IPS-15b (cell line): ENCODE measurements at regions not wholly inside any gene's neighbourhood (a gene's known extent, or its start where the extent isn't known, plus 50 kb on each side); places are given as distances from the start of the nearest gene placed in this dataset.
"Not testable (repeated sequence)": the region's sequence is repeated elsewhere in the genome, so short reads cannot be mapped to it uniquely, and the experiment has no call there.

Experiments used
- H3K27me3 ChIP-seq: one replicate; pipeline ENCODE4 v1.6.1; 2013; ENCODE audit warnings: low read length; ENCODE audit not compliant: control insufficient read depth, insufficient read depth
- H3K36me3 ChIP-seq: one replicate; pipeline ENCODE4 v1.6.1; 2013; ENCODE audit warnings: low read length; ENCODE audit not compliant: control insufficient read depth, insufficient read depth
- H3K4me1 ChIP-seq: one replicate; pipeline ENCODE4 v1.6.1; 2013; ENCODE audit warnings: mild to moderate bottlenecking, low read length; ENCODE audit not compliant: control insufficient read depth, insufficient read depth
- H3K4me3 ChIP-seq: one replicate; pipeline ENCODE4 v1.5.1; 2013; ENCODE audit warnings: low read depth, low read length
- H3K9ac ChIP-seq: one replicate; pipeline ENCODE4 v1.6.1; 2013; ENCODE audit warnings: low read depth, mild to moderate bottlenecking, low read length
- H3K9me3 ChIP-seq: one replicate; pipeline ENCODE4 v1.6.1; 2013; ENCODE audit warnings: mild to moderate bottlenecking, low read length; ENCODE audit not compliant: control insufficient read depth, insufficient read depth

- H3K36me3 ChIP-seq, H3K27me3 ChIP-seq, H3K9ac ChIP-seq, H3K4me1 ChIP-seq, H3K9me3 ChIP-seq: not testable (repeated sequence)
- peak overlapping the region; percentile 75 for H3K4me3 ChIP-seq
These were observed 159.1 kb downstream of the KLRB1 start for GRCh38 chr12:9448648-9449047.

- not testable (repeated sequence) for H3K9me3 ChIP-seq, H3K36me3 ChIP-seq, H3K27me3 ChIP-seq, H3K4me1 ChIP-seq
- H3K4me3 ChIP-seq, result peak overlapping the region; percentile 75
- H3K9ac ChIP-seq, result peak overlapping the region; percentile 37
These were observed 159.7 kb downstream of the KLRB1 start for GRCh38 chr12:9447791-9448614.

GRCh38 chr12:9446883-9447761 lies 160.6 kb downstream of the KLRB1 start:
- not testable (repeated sequence) for H3K36me3 ChIP-seq, H3K9me3 ChIP-seq, H3K9ac ChIP-seq, H3K27me3 ChIP-seq, H3K4me1 ChIP-seq
- H3K4me3 ChIP-seq, result peak overlapping the region; percentile 75

- not testable (repeated sequence) for H3K9ac ChIP-seq
These were observed 167.3 kb downstream of the KLRB1 start for GRCh38 chr12:9440428-9440827.

GRCh38 chr12:9435682-9436081 lies 172.0 kb downstream of the KLRB1 start:
- not testable (repeated sequence) for H3K9me3 ChIP-seq, H3K27me3 ChIP-seq, H3K4me1 ChIP-seq, H3K36me3 ChIP-seq, H3K4me3 ChIP-seq, H3K9ac ChIP-seq

More at GRCh38 chr12:9440428-9440827, 167.3 kb downstream of the KLRB1 start:
- H3K36me3 ChIP-seq, H3K4me3 ChIP-seq, H3K27me3 ChIP-seq, H3K9me3 ChIP-seq, H3K4me1 ChIP-seq: not testable (repeated sequence)

GRCh38 chr12:9430385-9430784 lies 177.3 kb downstream of the KLRB1 start:
- H3K36me3 ChIP-seq, H3K4me3 ChIP-seq, H3K9me3 ChIP-seq, H3K27me3 ChIP-seq, H3K4me1 ChIP-seq, H3K9ac ChIP-seq: not testable (repeated sequence)

- not testable (repeated sequence) for H3K36me3 ChIP-seq, H3K9ac ChIP-seq, H3K4me3 ChIP-seq, H3K4me1 ChIP-seq, H3K9me3 ChIP-seq, H3K27me3 ChIP-seq
These were observed 178.9 kb downstream of the KLRB1 start for GRCh38 chr12:9428856-9429255.

- H3K4me1 ChIP-seq, H3K36me3 ChIP-seq: not testable (repeated sequence)
These were observed 182.3 kb downstream of the KLRB1 start for GRCh38 chr12:9425429-9425828.

GRCh38 chr12:9424175-9424740 lies 183.5 kb downstream of the KLRB1 start:
- H3K36me3 ChIP-seq, H3K9ac ChIP-seq, H3K9me3 ChIP-seq, H3K27me3 ChIP-seq, H3K4me1 ChIP-seq, H3K4me3 ChIP-seq: not testable (repeated sequence)

More at GRCh38 chr12:9425429-9425828, 182.3 kb downstream of the KLRB1 start:
- H3K27me3 ChIP-seq, H3K9ac ChIP-seq, H3K4me3 ChIP-seq, H3K9me3 ChIP-seq: not testable (repeated sequence)

- not testable (repeated sequence) for H3K4me3 ChIP-seq, H3K4me1 ChIP-seq, H3K36me3 ChIP-seq, H3K27me3 ChIP-seq, H3K9me3 ChIP-seq, H3K9ac ChIP-seq
These were observed 185.0 kb downstream of the KLRB1 start for GRCh38 chr12:9422689-9423088.

- H3K9me3 ChIP-seq, H3K4me1 ChIP-seq, H3K27me3 ChIP-seq, H3K4me3 ChIP-seq, H3K36me3 ChIP-seq, H3K9ac ChIP-seq: not testable (repeated sequence)
These were observed 186.1 kb downstream of the KLRB1 start for GRCh38 chr12:9421520-9422086.
